ENCODE measurements at regions not wholly inside any gene's neighbourhood (a gene's known extent, or its start where the extent isn't known, plus 50 kb on each side); places are given as distances from the start of the nearest gene placed in this dataset.

GRCh38 chr1:5156416-5157120, 502.2 kb downstream of the AJAP1 start:
- no peak for TF ChIP-seq EZH2 (IDR thresholded peaks at IDR 0.05)
- TF ChIP-seq CTCF (IDR thresholded peaks at IDR 0.05), result no peak
- TF ChIP-seq EZH2phosphoT487 (IDR thresholded peaks at IDR 0.05), result no peak
- Histone ChIP-seq H3K27ac (no peak overlapping the region), H3K9me3 (ENCODE audit: low read depth) (no peaks in the 10 kb centered on the region), H3K9ac (no peak overlapping the region), H3K4me3 (no peak overlapping the region), H3F3A (ENCODE audit: low read depth) (no peaks in the 10 kb centered on the region), H3K4me2 (no peak overlapping the region), H3K36me3 (no peaks in the 10 kb centered on the region), H3K79me2 (ENCODE audit: low read depth) (no peaks in the 10 kb centered on the region), H3K27me3 (no peaks in the 10 kb centered on the region), H4K20me1 (ENCODE audit: low read depth) (no peaks in the 10 kb centered on the region), H2AFZ (replicated peaks) (no peak overlapping the region), H3K4me1 (no peaks in the 10 kb centered on the region)
- Mint-ChIP-seq H3K27ac (no peak overlapping the region), H3K4me1 (no peaks in the 10 kb centered on the region), H3K36me3 (no peaks in the 10 kb centered on the region), H3K4me3 (no peak overlapping the region), H3K27me3 (ENCODE audit: insufficient read depth, low read depth) (peaks cover 9% of the 10 kb centered on the region), H3K9me3 (peaks cover 18% of the 10 kb centered on the region)
- no peak for DNase-seq (ENCODE audit: low spot score)

- Mint-ChIP-seq H3K4me3 (no peak overlapping the region), H3K36me3 (no peaks in the 10 kb centered on the region), H3K9me3 (peaks cover 18% of the 10 kb centered on the region), H3K4me1 (no peaks in the 10 kb centered on the region), H3K27me3 (ENCODE audit: insufficient read depth, low read depth) (peaks cover 8% of the 10 kb centered on the region), H3K27ac (no peak overlapping the region)
- Histone ChIP-seq H3K4me1 (no peaks in the 10 kb centered on the region), H4K20me1 (ENCODE audit: low read depth) (no peaks in the 10 kb centered on the region), H3K9ac (no peak overlapping the region), H3K9me3 (ENCODE audit: low read depth) (no peaks in the 10 kb centered on the region), H3K27me3 (no peaks in the 10 kb centered on the region), H3F3A (ENCODE audit: low read depth) (no peaks in the 10 kb centered on the region), H3K79me2 (ENCODE audit: low read depth) (no peaks in the 10 kb centered on the region), H3K4me3 (no peak overlapping the region), H2AFZ (replicated peaks) (no peak overlapping the region), H3K27ac (no peak overlapping the region), H3K36me3 (no peaks in the 10 kb centered on the region), H3K4me2 (no peak overlapping the region)
- no peak for DNase-seq (ENCODE audit: low spot score)
- TF ChIP-seq CTCF (IDR thresholded peaks at IDR 0.05), result no peak
- TF ChIP-seq EZH2phosphoT487 (IDR thresholded peaks at IDR 0.05), result no peak
- no peak for TF ChIP-seq EZH2 (IDR thresholded peaks at IDR 0.05)
These were observed 497.1 kb downstream of the AJAP1 start for GRCh38 chr1:5151511-5151910.

DNA sequence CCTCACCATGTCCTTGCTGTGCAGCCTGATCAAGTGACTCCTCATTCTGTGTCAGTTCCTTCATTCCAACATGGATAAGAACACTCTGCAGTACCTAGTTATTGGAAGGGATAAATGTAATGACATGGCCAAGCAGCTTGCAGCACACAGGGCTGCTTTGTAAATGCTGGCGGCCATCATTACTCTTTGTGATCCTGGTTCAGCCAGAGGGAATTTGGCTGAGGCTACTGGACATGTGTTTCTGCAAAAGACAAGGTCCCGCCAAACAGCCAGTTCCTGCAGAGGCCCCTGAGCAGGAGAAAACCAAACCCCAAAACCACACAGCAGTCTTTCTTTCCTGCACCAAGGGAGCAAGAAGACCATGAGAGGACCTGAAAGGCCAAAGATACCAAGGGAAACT, 495.8 kb downstream of the AJAP1 start:
- Mint-ChIP-seq H3K4me1 (no peaks in the 10 kb centered on the region), H3K9me3 (peaks cover 8% of the 10 kb centered on the region), H3K27ac (no peak overlapping the region), H3K27me3 (ENCODE audit: insufficient read depth, low read depth) (peaks cover 11% of the 10 kb centered on the region), H3K4me3 (no peak overlapping the region), H3K36me3 (no peaks in the 10 kb centered on the region)
- no peak for DNase-seq (ENCODE audit: low spot score)
- no peak for TF ChIP-seq EZH2 (IDR thresholded peaks at IDR 0.05)
- TF ChIP-seq EZH2phosphoT487 (IDR thresholded peaks at IDR 0.05), result no peak
- TF ChIP-seq CTCF (IDR thresholded peaks at IDR 0.05), result no peak
- no peak overlapping the region for H3K4me2 ChIP-seq
- H3K4me3 ChIP-seq, result no peak overlapping the region
- H2AFZ ChIP-seq (replicated peaks), result no peak overlapping the region
- no peaks in the 10 kb centered on the region for H3F3A ChIP-seq (ENCODE audit: low read depth)
- no peaks in the 10 kb centered on the region for H3K79me2 ChIP-seq (ENCODE audit: low read depth)
- no peaks in the 10 kb centered on the region for H3K27me3 ChIP-seq
- H4K20me1 ChIP-seq (ENCODE audit: low read depth), result no peaks in the 10 kb centered on the region
- H3K27ac ChIP-seq, result no peak overlapping the region
- no peak overlapping the region for H3K9ac ChIP-seq
- no peaks in the 10 kb centered on the region for H3K4me1 ChIP-seq
- no peaks in the 10 kb centered on the region for H3K9me3 ChIP-seq (ENCODE audit: low read depth)
- no peaks in the 10 kb centered on the region for H3K36me3 ChIP-seq

All from neural progenitor cell (in vitro differentiated cells).